Stimulated activated CD8-positive, alpha-beta memory T cell treated with anti-CD3 and anti-CD28 coated beads, Interleukin-4, amount 100 ng/mL, for 48 hours (primary cell): ENCODE measurements at regions not wholly inside any gene's neighbourhood (a gene's known extent, or its start where the extent isn't known, plus 50 kb on each side); places are given as distances from the start of the nearest gene placed in this dataset.
"Not testable (repeated sequence)": the region's sequence is repeated elsewhere in the genome, so short reads cannot be mapped to it uniquely, and the experiment has no call there.

Source experiments
- DNase-seq: peaks from one replicate; pipeline ENCODE4 v3.0.0-alpha.2; 2020

- DNase-seq, result no peak
Measured at GRCh38 chr4:174066611-174067205, 216.8 kb downstream of the FBXO8 start.

DNA sequence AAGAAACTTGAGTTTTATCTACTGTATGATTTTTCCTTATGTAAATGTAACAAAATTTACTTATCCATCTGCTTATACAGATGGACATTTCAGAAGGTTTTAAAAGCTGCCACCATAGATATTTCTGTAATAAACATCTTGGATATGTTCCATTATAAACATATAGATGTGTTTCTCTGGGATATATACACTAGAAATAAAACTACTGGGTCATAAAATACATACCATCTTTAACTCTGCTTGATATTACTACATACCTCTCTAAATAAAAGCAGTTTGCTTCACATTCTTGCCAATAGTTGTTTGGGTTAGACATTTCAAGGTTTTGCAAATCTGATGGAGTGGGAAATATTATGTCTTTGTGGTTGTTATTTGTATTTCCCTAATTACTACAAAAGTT is 220.6 kb downstream of the FBXO8 start:
- DNase-seq, result no peak

DNA sequence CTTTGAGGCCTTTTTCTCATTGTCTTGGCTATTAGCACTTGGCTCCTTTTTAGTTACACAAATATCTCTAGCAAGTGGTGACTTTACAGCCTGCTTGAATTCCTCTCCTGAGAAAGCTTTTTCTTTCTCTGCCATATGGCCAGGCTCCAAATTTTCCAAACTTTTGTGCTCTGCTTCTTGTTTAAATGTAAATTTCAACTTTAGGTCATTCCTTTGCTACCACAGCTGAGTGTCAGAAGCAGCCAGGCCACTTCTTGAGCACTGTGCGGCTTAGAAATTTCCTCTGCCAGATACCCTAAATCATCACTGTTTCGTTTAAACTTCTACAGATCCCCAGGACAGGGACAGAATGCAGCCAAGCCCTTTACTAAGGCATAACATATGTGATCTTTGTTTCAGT is 222.4 kb downstream of the FBXO8 start:
- no peak for DNase-seq

DNA sequence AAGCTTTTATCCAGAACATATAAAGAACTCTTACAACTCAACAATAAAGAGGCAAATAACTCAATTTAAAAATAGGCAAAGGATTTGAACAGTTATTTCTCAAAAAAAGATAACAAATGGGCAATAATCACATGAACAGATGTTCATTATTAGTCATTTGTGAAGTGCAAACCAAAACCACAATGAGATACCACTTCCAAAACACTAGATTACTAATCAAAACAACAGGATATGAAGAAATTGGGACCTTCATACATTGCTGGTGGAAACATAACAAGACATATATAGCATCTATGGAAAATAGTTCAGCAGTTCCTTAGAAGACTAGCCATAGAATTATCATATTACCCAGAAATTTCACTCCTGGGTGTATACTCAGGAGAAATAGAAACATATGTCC is 224.6 kb downstream of the FBXO8 start:
- no peak for DNase-seq

- no peak for DNase-seq
Measured at GRCh38 chr4:174056959-174057358, 226.5 kb downstream of the FBXO8 start.

DNA sequence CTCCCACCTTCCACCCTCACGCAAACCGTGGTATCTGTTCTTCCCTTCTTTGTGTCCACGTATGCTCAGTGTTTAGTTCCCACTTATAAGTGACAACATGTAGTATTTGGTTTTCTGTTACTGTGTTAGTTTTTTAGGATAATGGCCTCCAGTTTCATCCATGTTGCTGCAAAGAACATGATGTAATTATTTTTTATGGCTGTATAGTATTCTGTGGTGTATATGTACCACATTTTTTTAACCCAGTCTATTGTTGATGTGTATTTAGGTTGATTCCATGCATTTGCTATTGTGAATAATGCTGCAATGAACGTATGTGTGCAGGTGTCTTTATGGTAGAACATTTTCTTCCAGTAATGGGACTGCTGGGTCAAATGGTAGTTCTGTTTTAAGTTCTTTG is 228.1 kb downstream of the FBXO8 start:
- no peak for DNase-seq

DNA sequence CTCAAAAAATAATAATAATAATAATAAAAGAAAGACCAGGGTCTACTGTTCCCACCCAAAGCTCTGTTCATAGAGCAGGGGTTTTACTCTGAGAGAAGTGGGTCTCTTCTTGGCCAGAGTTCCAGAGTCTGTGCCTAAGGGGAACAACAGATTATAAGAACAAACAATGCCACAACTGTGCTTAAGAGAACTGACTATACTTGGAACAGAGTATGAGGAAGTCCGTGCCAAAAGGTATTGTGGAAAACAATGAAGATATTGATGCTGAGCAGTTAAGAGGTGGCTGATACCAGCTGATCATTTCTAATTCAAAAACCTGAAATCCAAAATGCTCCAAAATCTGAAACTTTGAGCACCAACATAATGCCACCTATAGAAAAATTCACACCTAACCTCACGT is 229.6 kb downstream of the FBXO8 start:
- no peak for DNase-seq

GRCh38 chr4:174047363-174047762 is 236.1 kb downstream of the FBXO8 start:
- no peak for DNase-seq

DNA sequence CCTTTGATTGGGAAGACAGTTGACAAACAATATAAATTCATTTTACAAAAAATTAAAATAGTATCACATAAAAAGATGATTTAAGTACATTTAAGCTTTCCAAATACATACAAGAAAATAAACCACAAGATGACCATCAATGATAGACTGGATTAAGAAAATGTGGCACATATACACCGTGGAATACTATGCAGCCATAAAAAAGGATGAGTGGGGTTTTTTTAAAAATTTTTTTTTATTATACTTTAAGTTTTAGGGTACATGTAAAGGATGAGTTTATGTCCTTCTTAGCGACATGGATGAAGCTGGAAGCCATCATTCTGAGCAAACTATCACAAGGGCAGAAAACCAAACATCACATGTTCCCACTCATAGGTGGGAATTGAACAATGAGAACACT is 237.6 kb downstream of the FBXO8 start:
- not testable (repeated sequence) for DNase-seq

DNA sequence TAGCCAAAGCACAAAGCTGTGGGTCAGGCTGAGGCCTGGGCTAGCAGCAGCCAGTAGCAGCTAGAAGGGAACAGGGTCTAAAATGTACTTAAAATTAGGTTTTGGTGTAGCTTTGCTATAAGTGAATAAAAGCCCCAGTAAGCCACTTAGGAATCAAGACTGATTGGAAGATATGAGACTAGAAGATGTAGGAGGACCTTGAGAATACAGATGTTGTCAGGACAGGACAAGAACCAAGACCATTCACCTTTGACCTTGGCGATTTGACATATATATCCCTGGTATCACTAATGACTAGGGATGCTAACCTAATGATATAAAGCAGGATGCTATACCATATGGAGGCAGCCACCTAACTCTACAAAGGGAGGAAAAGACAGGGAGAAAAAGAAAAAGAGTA is 238.1 kb downstream of the FBXO8 start:
- no peak for DNase-seq

DNA sequence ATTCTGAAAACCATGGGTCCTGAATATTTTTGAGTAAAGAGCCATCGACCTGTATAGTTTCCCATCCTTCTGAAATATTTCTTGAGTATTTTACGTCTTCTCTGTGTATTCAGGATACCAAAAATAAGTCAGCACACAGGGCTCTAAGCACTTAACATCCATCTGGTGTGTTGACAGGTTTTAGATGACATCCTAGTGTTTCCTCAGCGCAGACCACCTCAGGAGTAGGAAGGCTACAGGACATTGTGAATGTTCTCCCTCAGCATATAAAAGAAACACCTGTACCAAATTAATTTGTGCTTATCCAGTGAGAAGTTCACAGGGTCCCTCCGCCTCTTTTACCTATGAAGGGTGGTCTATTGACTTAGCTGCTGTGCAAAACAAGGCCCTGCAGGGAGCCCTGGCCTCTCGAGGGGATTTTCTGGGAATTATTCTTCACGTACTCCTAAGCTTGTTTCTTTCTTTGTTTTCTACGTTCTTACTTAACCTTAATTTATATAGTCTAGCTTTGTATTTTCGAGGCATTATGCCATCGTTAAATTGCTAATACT is 241.8 kb downstream of the FBXO8 start:
- DNase-seq, result no peak

DNA sequence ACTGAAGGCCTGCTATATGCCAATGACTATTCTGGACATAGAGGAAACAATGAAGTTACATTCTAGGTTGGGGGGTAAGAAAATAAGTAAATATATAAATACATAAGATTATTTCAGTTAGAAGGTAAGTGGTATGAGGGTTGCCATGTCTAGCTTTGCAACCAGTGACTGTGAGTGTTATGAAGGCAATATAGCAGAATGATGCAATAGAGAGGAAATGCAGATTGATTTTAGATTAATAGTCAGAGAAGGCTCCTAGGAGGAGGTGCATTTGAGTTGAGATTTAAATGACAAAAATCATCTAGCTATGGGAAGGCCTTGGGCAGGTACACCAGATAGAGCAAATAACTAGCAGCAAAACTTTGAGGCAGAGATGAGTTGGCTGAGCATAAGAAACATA is 243.2 kb downstream of the FBXO8 start:
- no peak for DNase-seq

GRCh38 chr4:174038481-174038880 is 245.0 kb downstream of the FBXO8 start:
- DNase-seq, result no peak

GRCh38 chr4:174037631-174038030 is 245.8 kb downstream of the FBXO8 start:
- DNase-seq, result no peak

DNA sequence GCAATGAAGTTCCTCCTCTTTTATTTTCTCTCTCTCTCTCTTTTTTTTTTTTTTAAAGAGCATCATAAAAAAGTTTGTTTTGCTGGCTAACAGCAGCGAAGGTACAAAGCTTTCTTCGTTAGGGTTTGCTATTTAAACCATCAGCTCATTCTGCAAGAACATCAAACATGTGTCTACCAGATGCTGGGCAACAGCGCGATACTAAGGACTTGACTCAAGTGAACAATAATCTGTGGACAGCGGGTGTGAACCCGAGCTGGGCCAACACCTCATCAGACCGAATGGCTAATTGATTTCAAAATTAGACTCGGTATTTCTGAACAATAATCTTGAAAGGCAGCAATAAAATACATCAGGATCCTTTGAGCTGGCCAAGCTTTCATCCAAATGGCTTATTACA is 246.4 kb downstream of the FBXO8 start:
- no peak for DNase-seq

DNA sequence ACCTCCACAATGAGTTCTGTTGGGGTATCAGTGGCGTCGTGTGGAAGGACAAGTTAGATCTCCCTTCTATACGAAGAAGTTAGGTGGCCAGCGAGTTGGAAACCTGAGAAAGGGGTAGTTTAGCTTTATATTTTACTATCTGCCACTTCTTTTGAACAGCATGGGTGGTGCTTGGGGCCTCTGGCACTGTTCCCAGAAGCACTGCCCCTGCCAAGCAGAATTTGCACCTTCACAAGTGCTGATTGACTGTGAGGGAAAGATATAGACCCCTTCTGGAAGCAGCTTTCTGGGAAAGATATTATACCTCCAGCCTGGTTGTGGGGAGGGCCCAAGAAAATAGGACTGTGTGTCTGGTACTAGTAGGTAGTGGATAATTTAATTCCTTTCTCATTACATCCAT is 246.9 kb downstream of the FBXO8 start:
- DNase-seq, result no peak

GRCh38 chr4:174036111-174036510 is 247.4 kb downstream of the FBXO8 start:
- no peak for DNase-seq

DNA sequence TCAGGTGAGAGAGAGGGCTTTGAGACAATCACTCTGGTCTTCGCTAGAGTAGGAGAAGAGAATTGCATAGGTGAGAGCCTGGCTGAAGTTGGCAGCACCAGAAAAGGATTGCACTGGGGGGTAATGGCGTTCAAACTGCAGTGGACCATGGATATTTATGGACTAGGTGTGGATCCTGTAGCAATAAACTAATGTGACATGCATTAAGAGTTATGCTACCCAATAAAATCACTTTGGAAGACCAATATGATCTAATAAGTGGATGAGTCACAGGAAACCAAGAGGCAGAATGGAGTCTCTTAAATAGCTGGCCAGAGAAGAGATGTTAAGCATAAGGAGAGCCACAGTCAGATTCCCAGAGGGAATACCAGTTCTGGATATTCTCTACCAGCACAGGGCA is 259.8 kb downstream of the FBXO8 start:
- no peak for DNase-seq

GRCh38 chr4:174018236-174018635 is 265.2 kb downstream of the FBXO8 start:
- DNase-seq, result no peak

GRCh38 chr4:174016251-174016650 is 267.2 kb downstream of the FBXO8 start:
- no peak for DNase-seq

DNA sequence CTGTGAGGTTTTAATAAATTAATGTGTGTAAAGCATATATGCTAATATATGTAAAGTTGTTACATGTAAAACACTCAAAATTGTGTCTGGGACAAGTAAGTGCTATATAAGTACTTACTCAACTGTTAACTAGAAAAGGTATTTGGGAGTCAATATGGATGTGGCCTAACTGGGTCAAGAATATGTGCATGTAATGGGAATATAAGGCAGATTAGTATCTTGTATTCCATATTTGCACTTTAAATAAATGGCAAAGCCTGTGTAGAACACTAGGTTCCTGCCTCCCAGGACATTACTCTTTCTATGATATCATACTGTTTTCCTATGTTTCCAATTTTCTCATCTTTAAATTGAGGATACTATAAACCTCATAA is 270.6 kb downstream of the FBXO8 start:
- DNase-seq, result no peak

GRCh38 chr4:174012135-174012885 is 271.2 kb downstream of the FBXO8 start:
- no peak for DNase-seq

DNA sequence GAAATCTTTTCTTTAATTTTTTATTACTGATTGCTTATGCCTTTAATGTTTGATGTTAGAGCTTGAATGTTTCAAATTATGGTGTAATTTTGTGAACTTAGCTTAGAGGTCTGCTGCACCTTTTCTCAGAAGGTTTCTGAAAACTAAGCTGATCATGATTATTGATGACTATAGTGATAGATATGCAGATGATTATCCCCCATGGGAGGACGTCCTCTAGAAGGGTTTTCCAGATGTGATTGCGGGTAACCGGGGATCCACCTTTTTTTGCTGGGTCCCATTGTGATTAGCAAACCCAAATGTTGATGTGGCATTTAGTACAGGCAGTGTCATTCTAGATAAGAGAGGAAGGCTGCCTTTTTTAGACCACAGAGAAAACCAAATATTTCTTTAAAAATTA is 272.9 kb downstream of the FBXO8 start:
- no peak for DNase-seq

DNA sequence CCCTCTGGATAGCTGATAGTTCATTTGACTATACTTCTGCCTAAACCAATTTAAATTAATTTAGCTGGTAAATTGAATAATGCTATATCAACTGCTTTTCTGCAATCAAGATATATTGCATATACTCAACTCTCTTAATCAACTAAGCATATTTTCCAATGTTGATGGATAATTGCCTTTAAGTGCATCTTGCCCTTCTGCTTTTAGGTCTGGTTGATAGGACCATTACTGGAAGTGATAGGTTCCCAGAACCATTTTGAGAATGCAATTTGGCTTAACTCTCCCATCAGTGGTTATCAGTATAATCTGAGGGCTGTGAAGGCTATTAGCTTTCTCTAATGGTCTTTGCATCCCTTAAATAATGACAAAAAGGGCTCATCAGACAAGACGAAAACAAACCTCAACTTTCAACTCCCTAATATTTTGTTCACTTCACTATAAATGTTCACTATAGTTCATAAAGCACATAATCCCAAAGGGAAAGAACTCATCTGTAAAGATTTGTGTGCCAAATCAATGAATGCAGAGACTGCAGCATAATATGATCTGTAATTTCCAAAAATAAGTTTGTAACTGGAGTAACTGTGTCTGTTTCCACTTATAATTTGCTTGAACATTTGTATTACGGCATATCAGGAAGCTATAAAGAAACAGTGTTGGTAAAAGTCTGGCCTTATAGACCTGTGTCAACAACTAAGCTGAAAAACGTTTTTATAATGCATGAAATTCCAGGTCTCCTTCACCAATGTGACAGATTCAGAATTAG is 273.6 kb downstream of the FBXO8 start:
- DNase-seq, result no peak
